Duodenal mucosa (tissue), 2 donors: ENCODE measurements at regions not wholly inside any gene's neighbourhood (a gene's known extent, or its start where the extent isn't known, plus 50 kb on each side); places are given as distances from the start of the nearest gene placed in this dataset.
"Not testable (repeated sequence)": the region's sequence is repeated elsewhere in the genome, so short reads cannot be mapped to it uniquely, and the experiment has no call there.

Experiments used
- H3K27ac ChIP-seq: one replicate; pipeline ENCODE4 v1.7.0; 2013; ENCODE audit warnings: low read depth, low read length
- H3K27me3 ChIP-seq, 2 donors: one replicate each; pipeline ENCODE4 v1.7.0; 2013; ENCODE audit warnings: low read length in 2 of 2, control low read depth in 1 of 2; ENCODE audit not compliant: insufficient read depth in 2 of 2, control insufficient read depth in 1 of 2
- H3K36me3 ChIP-seq, 2 donors: one replicate each; pipeline ENCODE4 v1.7.0; 2013; ENCODE audit warnings: low read length in 2 of 2, control low read depth in 1 of 2; ENCODE audit not compliant: insufficient read depth in 2 of 2, control insufficient read depth in 1 of 2
- H3K4me1 ChIP-seq, 2 donors: one replicate each; pipeline ENCODE4 v1.7.0; 2013; ENCODE audit warnings: low read length in 2 of 2, control low read depth in 1 of 2; ENCODE audit not compliant: insufficient read depth in 2 of 2, control insufficient read depth in 1 of 2
- H3K4me3 ChIP-seq, 2 donors: one replicate each; pipeline ENCODE4 v1.7.0; 2013; ENCODE audit warnings: low read length in 2 of 2, low read depth in 1 of 2
- H3K9ac ChIP-seq, 2 donors: one replicate each; pipeline ENCODE4 v1.7.0; 2013; ENCODE audit warnings: low read length in 2 of 2, low read depth in 1 of 2
- H3K9me3 ChIP-seq, 2 donors: one replicate each; pipeline ENCODE4 v1.7.0; 2013; ENCODE audit warnings: low read length in 2 of 2, control low read depth in 1 of 2; ENCODE audit not compliant: control insufficient read depth in 1 of 2

GRCh38 chr1:166695834-166696233, 143.4 kb upstream of the POGK start:
- H3K9ac ChIP-seq, H3K36me3 ChIP-seq, H3K4me3 ChIP-seq, H3K4me1 ChIP-seq, H3K27ac ChIP-seq, H3K27me3 ChIP-seq, H3K9me3 ChIP-seq: not testable (repeated sequence)

GRCh38 chr1:166698771-166699170, 140.5 kb upstream of the POGK start:
- no peaks in the 10 kb centered on the region for H3K36me3 ChIP-seq
- H3K4me3 ChIP-seq = no peak overlapping the region
- no peaks in the 10 kb centered on the region for H3K9me3 ChIP-seq
- H3K27me3 ChIP-seq = no peaks in the 10 kb centered on the region
- H3K27ac ChIP-seq = no peak overlapping the region
- H3K9ac ChIP-seq = no peak overlapping the region
- no peaks in the 10 kb centered on the region for H3K4me1 ChIP-seq

- H3K36me3 ChIP-seq = no peaks in the 10 kb centered on the region
Observed at GRCh38 chr1:166699613-166700012, 139.7 kb upstream of the POGK start.

GRCh38 chr1:166700696-166701095, 138.6 kb upstream of the POGK start:
- no peak overlapping the region for H3K9ac ChIP-seq
- no peaks in the 10 kb centered on the region for H3K9me3 ChIP-seq
- no peaks in the 10 kb centered on the region for H3K36me3 ChIP-seq
- H3K4me1 ChIP-seq = no peaks in the 10 kb centered on the region
- H3K4me3 ChIP-seq = no peak overlapping the region
- no peak overlapping the region for H3K27ac ChIP-seq
- H3K27me3 ChIP-seq = no peaks in the 10 kb centered on the region

More at GRCh38 chr1:166699613-166700012, 139.7 kb upstream of the POGK start:
- H3K4me3 ChIP-seq = no peak overlapping the region
- H3K9me3 ChIP-seq = no peaks in the 10 kb centered on the region
- H3K4me1 ChIP-seq = no peaks in the 10 kb centered on the region
- no peak overlapping the region for H3K27ac ChIP-seq
- H3K27me3 ChIP-seq = no peaks in the 10 kb centered on the region
- H3K9ac ChIP-seq = no peak overlapping the region

- Histone ChIP-seq H3K36me3 (no peaks in the 10 kb centered on the region), H3K4me3 (no peak overlapping the region), H3K9ac (no peak overlapping the region), H3K9me3 (no peaks in the 10 kb centered on the region), H3K27me3 (no peaks in the 10 kb centered on the region), H3K4me1 (no peaks in the 10 kb centered on the region), H3K27ac (no peak overlapping the region)
Observed at GRCh38 chr1:166701603-166702100, 137.6 kb upstream of the POGK start.

GRCh38 chr1:166703141-166703540, 136.1 kb upstream of the POGK start:
- Histone ChIP-seq H3K9me3 (no peaks in the 10 kb centered on the region), H3K27me3 (no peaks in the 10 kb centered on the region), H3K4me3 (no peak overlapping the region), H3K4me1 (no peaks in the 10 kb centered on the region), H3K36me3 (no peaks in the 10 kb centered on the region), H3K9ac (no peak overlapping the region), H3K27ac (no peak overlapping the region)

- Histone ChIP-seq H3K27ac (no peak overlapping the region), H3K4me1 (no peaks in the 10 kb centered on the region), H3K27me3 (no peaks in the 10 kb centered on the region), H3K9ac (no peak overlapping the region), H3K9me3 (no peaks in the 10 kb centered on the region), H3K4me3 (no peak overlapping the region), H3K36me3 (no peaks in the 10 kb centered on the region)
Observed at GRCh38 chr1:166703726-166704462, 135.4 kb upstream of the POGK start.

- H3K9ac ChIP-seq = no peak overlapping the region
- no peaks in the 10 kb centered on the region for H3K27me3 ChIP-seq
- no peaks in the 10 kb centered on the region for H3K36me3 ChIP-seq
- no peak overlapping the region for H3K27ac ChIP-seq
- no peaks in the 10 kb centered on the region for H3K4me1 ChIP-seq
- no peaks in the 10 kb centered on the region for H3K9me3 ChIP-seq
- no peak overlapping the region for H3K4me3 ChIP-seq
Observed at GRCh38 chr1:166705376-166706289, 133.6 kb upstream of the POGK start.

GRCh38 chr1:166716620-166717019, 122.7 kb upstream of the POGK start:
- Histone ChIP-seq H3K27ac (no peak overlapping the region), H3K9ac (no peak overlapping the region), H3K27me3 (no peaks in the 10 kb centered on the region), H3K36me3 (no peaks in the 10 kb centered on the region), H3K4me1 (no peaks in the 10 kb centered on the region), H3K4me3 (no peak overlapping the region), H3K9me3 (peaks cover 0 to 4% of the 10 kb centered on the region in 2 donors)

- H3K9ac ChIP-seq = no peak overlapping the region
- H3K27me3 ChIP-seq = no peaks in the 10 kb centered on the region
- no peak overlapping the region for H3K4me3 ChIP-seq
- no peaks in the 10 kb centered on the region for H3K4me1 ChIP-seq
- no peak overlapping the region for H3K27ac ChIP-seq
- H3K36me3 ChIP-seq = no peaks in the 10 kb centered on the region
- H3K9me3 ChIP-seq = peaks cover 0 to 4% of the 10 kb centered on the region in 2 donors
Observed at GRCh38 chr1:166721145-166721544, 118.1 kb upstream of the POGK start.
